ENCODE measurements at regions not wholly inside any gene's neighbourhood (a gene's known extent, or its start where the extent isn't known, plus 50 kb on each side); places are given as distances from the start of the nearest gene placed in this dataset.

- H3K4me3 ChIP-seq (ENCODE audit: low read depth, low read length) = no peak overlapping the region
- DNase-seq (ENCODE audit: low read depth, low spot score) = no peak
- TF ChIP-seq, protein P1, sequence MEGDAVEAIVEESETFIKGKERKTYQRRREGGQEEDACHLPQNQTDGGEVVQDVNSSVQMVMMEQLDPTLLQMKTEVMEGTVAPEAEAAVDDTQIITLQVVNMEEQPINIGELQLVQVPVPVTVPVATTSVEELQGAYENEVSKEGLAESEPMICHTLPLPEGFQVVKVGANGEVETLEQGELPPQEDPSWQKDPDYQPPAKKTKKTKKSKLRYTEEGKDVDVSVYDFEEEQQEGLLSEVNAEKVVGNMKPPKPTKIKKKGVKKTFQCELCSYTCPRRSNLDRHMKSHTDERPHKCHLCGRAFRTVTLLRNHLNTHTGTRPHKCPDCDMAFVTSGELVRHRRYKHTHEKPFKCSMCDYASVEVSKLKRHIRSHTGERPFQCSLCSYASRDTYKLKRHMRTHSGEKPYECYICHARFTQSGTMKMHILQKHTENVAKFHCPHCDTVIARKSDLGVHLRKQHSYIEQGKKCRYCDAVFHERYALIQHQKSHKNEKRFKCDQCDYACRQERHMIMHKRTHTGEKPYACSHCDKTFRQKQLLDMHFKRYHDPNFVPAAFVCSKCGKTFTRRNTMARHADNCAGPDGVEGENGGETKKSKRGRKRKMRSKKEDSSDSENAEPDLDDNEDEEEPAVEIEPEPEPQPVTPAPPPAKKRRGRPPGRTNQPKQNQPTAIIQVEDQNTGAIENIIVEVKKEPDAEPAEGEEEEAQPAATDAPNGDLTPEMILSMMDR (IDR thresholded peaks at IDR 0.05; ENCODE audit: low read depth, low read length) = no peak
- in situ Hi-C loops (cut with HindIII; ENCODE audit: low sequenced_read_pairs) = no loop called here
These were observed 140.8 kb upstream of the TRPC7 start for GRCh38 chr5:136506131-136506530.

GRCh38 chr5:136501133-136501532, 135.8 kb upstream of the TRPC7 start:
- H3K4me3 ChIP-seq (ENCODE audit: low read depth, low read length) = no peak overlapping the region
- no peak for DNase-seq (ENCODE audit: low read depth, low spot score)
- in situ Hi-C loops (cut with HindIII; ENCODE audit: low sequenced_read_pairs) = no loop called here
- TF ChIP-seq, protein P1 (IDR thresholded peaks at IDR 0.05; ENCODE audit: low read depth, low read length) = no peak

DNA sequence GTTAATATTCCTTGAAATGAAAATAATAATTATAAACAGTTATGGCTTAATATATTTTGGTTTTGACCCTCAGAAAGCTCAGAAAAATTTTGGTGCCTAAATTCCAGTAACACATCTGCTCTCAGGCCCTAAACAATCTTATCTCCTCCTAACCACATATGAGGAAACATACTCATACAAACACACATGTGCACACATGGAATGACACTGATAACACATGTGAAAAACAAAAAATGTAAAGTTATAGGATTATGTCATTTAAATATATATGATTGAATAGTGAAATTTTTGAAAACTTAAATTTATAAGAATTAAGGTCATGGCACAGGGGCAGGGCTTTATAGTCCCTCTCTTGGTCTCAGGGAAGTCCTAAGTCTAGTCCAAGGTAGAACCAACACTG, 127.2 kb upstream of the TRPC7 start:
- H3K4me3 ChIP-seq (ENCODE audit: low read depth, low read length) = no peak overlapping the region
- TF ChIP-seq, protein P1 (IDR thresholded peaks at IDR 0.05; ENCODE audit: low read depth, low read length) = no peak
- DNase-seq (ENCODE audit: low read depth, low spot score) = no peak
- in situ Hi-C loops (cut with HindIII; ENCODE audit: low sequenced_read_pairs) = no loop called here

- no peak overlapping the region for H3K4me3 ChIP-seq (ENCODE audit: low read depth, low read length)
- in situ Hi-C loops (cut with HindIII; ENCODE audit: low sequenced_read_pairs) = no loop called here
- TF ChIP-seq, protein P1 (IDR thresholded peaks at IDR 0.05; ENCODE audit: low read depth, low read length) = no peak
- no peak for DNase-seq (ENCODE audit: low read depth, low spot score)
These were observed 126.5 kb upstream of the TRPC7 start for GRCh38 chr5:136491806-136492205.

DNA sequence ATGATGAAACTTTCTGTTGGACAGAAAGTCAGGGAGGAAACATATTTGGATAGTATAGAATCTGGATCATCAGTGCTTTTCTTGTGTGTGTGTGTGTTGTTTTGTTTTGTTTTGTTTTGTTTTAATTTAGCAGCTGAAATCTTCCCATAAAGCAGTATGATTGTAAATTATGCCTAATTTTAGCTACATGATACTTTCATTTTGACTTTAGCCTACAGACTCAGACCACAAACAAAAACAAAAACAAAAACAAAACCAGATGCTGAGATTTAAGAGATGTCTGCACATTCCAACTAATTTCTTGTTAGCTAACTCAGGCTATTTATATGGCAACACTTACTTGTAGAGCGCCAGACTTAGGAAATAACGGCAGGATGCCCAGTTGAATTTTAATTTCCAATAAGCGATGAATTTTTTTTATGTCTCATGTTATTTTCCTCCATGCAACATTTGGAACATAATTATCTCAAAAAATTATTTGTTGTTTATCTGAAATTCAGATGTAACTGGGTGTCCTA, 119.5 kb upstream of the TRPC7 start:
- DNase-seq (ENCODE audit: low read depth, low spot score) = no peak
- no peak overlapping the region for H3K4me3 ChIP-seq (ENCODE audit: low read depth, low read length)
- in situ Hi-C loops (cut with HindIII; ENCODE audit: low sequenced_read_pairs) = no loop called here
- TF ChIP-seq, protein P1 (IDR thresholded peaks at IDR 0.05; ENCODE audit: low read depth, low read length) = no peak

- TF ChIP-seq, protein P1 (IDR thresholded peaks at IDR 0.05; ENCODE audit: low read depth, low read length) = no peak
- in situ Hi-C loops (cut with HindIII; ENCODE audit: low sequenced_read_pairs) = no loop called here
- H3K4me3 ChIP-seq (ENCODE audit: low read depth, low read length) = no peak overlapping the region
- DNase-seq (ENCODE audit: low read depth, low spot score) = no peak
These were observed 116.9 kb upstream of the TRPC7 start for GRCh38 chr5:136482206-136482605.

DNA sequence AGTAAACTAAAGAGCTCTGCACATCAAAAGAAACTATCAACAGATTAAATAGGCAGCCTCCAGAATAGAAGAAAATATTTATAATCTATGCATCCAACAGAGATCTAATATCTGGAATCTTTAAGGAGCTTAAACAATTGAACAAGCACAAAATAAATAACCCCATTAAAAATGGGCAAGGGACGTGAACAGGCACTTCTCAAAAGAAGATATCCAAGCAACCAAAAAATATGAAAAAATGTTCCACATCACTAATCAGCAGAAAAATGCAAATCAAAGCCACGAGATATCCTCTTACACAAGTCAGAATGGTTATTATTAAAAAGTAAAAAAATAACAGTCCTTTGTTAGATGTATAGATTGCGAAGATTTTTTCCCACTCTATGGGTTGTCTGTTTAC, 109.1 kb upstream of the TRPC7 start:
- no peak for DNase-seq (ENCODE audit: low read depth, low spot score)
- TF ChIP-seq, protein P1 (IDR thresholded peaks at IDR 0.05; ENCODE audit: low read depth, low read length) = no peak
- in situ Hi-C loops (cut with HindIII; ENCODE audit: low sequenced_read_pairs) = no loop called here
- H3K4me3 ChIP-seq (ENCODE audit: low read depth, low read length) = no peak overlapping the region
